IMR-90 (cell line): ENCODE measurements at regions not wholly inside any gene's neighbourhood (a gene's known extent, or its start where the extent isn't known, plus 50 kb on each side); places are given as distances from the start of the nearest gene placed in this dataset.

Experiments used
- CEBPB ChIP-seq: IDR thresholded peaks from 2 replicates; pipeline ENCODE4 v1.6.1; 2012; ENCODE audit warnings: low read depth, low read length, improper control_type of control experiment
- CTCF ChIP-seq: conservative IDR thresholded peaks from 2 replicates; pipeline ENCODE4 v1.5.1; 2012; ENCODE audit warnings: mild to moderate bottlenecking, low read depth, low read length, improper control_type of control experiment
- ELK1 ChIP-seq: fragments of 150-350 bp; IDR thresholded peaks from 2 replicates; pipeline ENCODE4 v1.6.1; 2016; ENCODE audit warnings: low read depth, mild to moderate bottlenecking, low read length, moderate library complexity, borderline replicate concordance
- FOS ChIP-seq: fragments of 150-350 bp; IDR thresholded peaks from 2 replicates; pipeline ENCODE4 v1.6.1; 2016; ENCODE audit warnings: low read depth, low read length
- MAFK ChIP-seq: IDR thresholded peaks from 2 replicates; pipeline ENCODE4 v1.6.1; 2012; ENCODE audit warnings: low read depth, low read length, improper control_type of control experiment
- MXI1 ChIP-seq: IDR thresholded peaks from 2 replicates; pipeline ENCODE4 v1.6.1; 2012; ENCODE audit warnings: low read depth, mild to moderate bottlenecking, low read length, moderate library complexity, borderline replicate concordance
- NFE2L2 ChIP-seq: fragments of 150-350 bp; IDR thresholded peaks from 2 replicates; pipeline ENCODE4 v1.6.1; 2016; ENCODE audit warnings: low read depth, mild to moderate bottlenecking, low read length
- POLR2A ChIP-seq: IDR thresholded peaks from 2 replicates; pipeline ENCODE4 v1.6.1; 2012; ENCODE audit warnings: mild to moderate bottlenecking, low read depth, low read length
- RAD21 ChIP-seq: IDR thresholded peaks from 2 replicates; pipeline ENCODE4 v1.6.1; 2012; ENCODE audit warnings: low read length, improper control_type of control experiment
- SMC3 ChIP-seq: fragments of 150-350 bp; IDR thresholded peaks from 2 replicates; pipeline ENCODE4 v1.6.1; 2016; ENCODE audit warnings: low read depth, mild to moderate bottlenecking, antibody characterized with exemption, low read length, moderate library complexity
- USF2 ChIP-seq: fragments of 150-350 bp; IDR thresholded peaks from 2 replicates; pipeline ENCODE4 v1.6.1; 2017; ENCODE audit warnings: mild to moderate bottlenecking, antibody characterized with exemption, low read length, low read depth

- no peak for TF ChIP-seq POLR2A
- TF ChIP-seq CTCF: no peak
- no peak for TF ChIP-seq FOS
- no peak for TF ChIP-seq CEBPB
- TF ChIP-seq ELK1: no peak
- TF ChIP-seq NFE2L2: no peak
- TF ChIP-seq USF2: no peak
- no peak for TF ChIP-seq SMC3
- no peak for TF ChIP-seq RAD21
- TF ChIP-seq MAFK: no peak
- no peak for TF ChIP-seq MXI1
Observed at GRCh38 chr1:42008264-42008663, 89.5 kb upstream of the HIVEP3 start.
